ENCODE measurements at regions not wholly inside any gene's neighbourhood (a gene's known extent, or its start where the extent isn't known, plus 50 kb on each side); places are given as distances from the start of the nearest gene placed in this dataset.

DNA sequence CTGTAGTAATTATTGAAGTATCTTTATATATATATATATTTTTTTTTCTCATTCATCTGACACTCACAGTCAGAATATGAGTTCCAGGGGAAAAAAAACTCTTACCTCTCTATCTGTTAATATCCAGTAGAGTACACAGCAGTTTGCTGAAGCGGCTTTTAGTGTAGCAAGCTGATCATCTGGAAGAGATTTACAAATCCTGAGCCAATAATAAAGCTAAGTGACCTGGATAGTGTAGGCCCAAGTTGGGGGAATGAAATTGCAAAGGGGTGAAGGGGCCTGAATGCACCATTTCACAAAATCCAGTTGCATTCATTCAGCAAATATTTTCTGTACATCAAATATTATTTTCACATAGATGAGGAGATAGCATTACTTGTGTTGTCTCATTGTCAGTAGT is 234.6 kb upstream of the FLRT2 start (continued):
- TF ChIP-seq, protein P1, sequence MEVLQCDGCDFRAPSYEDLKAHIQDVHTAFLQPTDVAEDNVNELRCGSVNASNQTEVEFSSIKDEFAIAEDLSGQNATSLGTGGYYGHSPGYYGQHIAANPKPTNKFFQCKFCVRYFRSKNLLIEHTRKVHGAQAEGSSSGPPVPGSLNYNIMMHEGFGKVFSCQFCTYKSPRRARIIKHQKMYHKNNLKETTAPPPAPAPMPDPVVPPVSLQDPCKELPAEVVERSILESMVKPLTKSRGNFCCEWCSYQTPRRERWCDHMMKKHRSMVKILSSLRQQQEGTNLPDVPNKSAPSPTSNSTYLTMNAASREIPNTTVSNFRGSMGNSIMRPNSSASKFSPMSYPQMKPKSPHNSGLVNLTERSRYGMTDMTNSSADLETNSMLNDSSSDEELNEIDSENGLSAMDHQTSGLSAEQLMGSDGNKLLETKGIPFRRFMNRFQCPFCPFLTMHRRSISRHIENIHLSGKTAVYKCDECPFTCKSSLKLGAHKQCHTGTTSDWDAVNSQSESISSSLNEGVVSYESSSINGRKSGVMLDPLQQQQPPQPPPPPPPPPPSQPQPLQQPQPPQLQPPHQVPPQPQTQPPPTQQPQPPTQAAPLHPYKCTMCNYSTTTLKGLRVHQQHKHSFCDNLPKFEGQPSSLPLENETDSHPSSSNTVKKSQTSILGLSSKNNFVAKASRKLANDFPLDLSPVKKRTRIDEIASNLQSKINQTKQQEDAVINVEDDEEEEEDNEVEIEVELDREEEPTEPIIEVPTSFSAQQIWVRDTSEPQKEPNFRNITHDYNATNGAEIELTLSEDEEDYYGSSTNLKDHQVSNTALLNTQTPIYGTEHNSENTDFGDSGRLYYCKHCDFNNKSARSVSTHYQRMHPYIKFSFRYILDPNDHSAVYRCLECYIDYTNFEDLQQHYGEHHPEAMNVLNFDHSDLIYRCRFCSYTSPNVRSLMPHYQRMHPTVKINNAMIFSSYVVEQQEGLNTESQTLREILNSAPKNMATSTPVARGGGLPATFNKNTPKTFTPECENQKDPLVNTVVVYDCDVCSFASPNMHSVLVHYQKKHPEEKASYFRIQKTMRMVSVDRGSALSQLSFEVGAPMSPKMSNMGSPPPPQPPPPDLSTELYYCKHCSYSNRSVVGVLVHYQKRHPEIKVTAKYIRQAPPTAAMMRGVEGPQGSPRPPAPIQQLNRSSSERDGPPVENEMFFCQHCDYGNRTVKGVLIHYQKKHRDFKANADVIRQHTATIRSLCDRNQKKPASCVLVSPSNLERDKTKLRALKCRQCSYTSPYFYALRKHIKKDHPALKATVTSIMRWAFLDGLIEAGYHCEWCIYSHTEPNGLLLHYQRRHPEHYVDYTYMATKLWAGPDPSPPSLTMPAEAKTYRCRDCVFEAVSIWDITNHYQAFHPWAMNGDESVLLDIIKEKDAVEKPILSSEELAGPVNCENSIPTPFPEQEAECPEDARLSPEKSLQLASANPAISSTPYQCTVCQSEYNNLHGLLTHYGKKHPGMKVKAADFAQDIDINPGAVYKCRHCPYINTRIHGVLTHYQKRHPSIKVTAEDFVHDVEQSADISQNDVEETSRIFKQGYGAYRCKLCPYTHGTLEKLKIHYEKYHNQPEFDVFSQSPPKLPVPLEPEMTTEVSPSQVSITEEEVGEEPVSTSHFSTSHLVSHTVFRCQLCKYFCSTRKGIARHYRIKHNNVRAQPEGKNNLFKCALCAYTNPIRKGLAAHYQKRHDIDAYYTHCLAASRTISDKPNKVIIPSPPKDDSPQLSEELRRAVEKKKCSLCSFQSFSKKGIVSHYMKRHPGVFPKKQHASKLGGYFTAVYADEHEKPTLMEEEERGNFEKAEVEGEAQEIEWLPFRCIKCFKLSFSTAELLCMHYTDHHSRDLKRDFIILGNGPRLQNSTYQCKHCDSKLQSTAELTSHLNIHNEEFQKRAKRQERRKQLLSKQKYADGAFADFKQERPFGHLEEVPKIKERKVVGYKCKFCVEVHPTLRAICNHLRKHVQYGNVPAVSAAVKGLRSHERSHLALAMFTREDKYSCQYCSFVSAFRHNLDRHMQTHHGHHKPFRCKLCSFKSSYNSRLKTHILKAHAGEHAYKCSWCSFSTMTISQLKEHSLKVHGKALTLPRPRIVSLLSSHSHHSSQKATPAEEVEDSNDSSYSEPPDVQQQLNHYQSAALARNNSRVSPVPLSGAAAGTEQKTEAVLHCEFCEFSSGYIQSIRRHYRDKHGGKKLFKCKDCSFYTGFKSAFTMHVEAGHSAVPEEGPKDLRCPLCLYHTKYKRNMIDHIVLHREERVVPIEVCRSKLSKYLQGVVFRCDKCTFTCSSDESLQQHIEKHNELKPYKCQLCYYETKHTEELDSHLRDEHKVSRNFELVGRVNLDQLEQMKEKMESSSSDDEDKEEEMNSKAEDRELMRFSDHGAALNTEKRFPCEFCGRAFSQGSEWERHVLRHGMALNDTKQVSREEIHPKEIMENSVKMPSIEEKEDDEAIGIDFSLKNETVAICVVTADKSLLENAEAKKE (CRISPR knock-in tag; IDR thresholded peaks at IDR 0.05) = no peak
- TF ChIP-seq POLR2AphosphoS5 (IDR thresholded peaks at IDR 0.05; ENCODE audit: low read depth) = no peak
- TF ChIP-seq ZNF331 (CRISPR knock-in tag; IDR thresholded peaks at IDR 0.05; ENCODE audit: low read depth) = no peak
- TF ChIP-seq STAT1 (IDR thresholded peaks at IDR 0.05; ENCODE audit: unreplicated experiment) = no peak
- TF ChIP-seq, protein P2, sequence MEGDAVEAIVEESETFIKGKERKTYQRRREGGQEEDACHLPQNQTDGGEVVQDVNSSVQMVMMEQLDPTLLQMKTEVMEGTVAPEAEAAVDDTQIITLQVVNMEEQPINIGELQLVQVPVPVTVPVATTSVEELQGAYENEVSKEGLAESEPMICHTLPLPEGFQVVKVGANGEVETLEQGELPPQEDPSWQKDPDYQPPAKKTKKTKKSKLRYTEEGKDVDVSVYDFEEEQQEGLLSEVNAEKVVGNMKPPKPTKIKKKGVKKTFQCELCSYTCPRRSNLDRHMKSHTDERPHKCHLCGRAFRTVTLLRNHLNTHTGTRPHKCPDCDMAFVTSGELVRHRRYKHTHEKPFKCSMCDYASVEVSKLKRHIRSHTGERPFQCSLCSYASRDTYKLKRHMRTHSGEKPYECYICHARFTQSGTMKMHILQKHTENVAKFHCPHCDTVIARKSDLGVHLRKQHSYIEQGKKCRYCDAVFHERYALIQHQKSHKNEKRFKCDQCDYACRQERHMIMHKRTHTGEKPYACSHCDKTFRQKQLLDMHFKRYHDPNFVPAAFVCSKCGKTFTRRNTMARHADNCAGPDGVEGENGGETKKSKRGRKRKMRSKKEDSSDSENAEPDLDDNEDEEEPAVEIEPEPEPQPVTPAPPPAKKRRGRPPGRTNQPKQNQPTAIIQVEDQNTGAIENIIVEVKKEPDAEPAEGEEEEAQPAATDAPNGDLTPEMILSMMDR (conservative IDR thresholded peaks at IDR 0.05; ENCODE audit: low read depth in 2 of 2) = no peak
- no peak for TF ChIP-seq EZH2 (IDR thresholded peaks at IDR 0.05; ENCODE audit: low read depth, unreplicated experiment)
- no peak for TF ChIP-seq ZNF114 (CRISPR knock-in tag; IDR thresholded peaks at IDR 0.05)

DNA sequence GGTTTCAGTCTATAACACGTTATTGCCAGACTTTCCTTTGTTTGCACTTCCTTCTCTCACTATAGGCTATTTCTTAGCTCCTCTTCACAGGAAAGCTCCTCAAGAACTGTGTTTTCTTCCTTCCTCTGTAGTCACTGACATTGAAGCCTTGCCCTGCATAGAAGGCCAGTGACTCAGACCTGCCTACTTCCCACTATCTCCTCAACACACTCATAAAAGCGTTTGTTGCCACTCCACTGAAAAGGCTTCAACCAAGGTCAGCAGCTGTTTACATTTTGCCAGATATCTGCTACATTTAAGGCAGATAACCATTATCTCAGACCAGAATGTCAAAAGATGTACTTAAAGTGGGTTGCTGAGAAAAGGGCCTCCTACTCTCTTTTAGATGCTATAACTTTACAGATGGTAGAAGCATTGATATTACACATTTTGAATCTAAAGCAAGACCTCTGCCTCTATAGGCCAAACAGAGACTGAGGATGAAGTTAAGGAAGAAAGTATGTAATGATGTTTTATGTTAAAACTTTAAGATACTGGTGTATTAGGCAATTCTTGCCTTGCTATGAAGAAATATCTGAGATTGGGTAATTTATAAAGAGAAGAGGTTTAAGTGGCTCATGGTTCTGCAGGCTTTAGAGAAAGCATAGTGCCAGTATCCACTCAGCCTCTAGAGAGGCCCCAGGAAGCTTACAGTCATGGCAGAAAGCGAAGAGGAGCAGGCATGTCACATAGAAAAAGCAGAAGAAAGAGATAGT is 233.3 kb upstream of the FLRT2 start:
- Mint-ChIP-seq H3K4me1 (no peaks in the 10 kb centered on the region), H3K36me3 (ENCODE audit: low read depth) (no peaks in the 10 kb centered on the region), H3K9me3 (no peaks in the 10 kb centered on the region), H3K4me3 (no peak overlapping the region), H3K27me3 (ENCODE audit: insufficient read depth, low read depth, poor library complexity) (no peaks in the 10 kb centered on the region), H3K27ac (no peak overlapping the region)
- H3K4me1 ChIP-seq (ENCODE audit: insufficient read depth) = no peaks in the 10 kb centered on the region
- H3K27me3 ChIP-seq (ENCODE audit: insufficient read depth) = no peaks in the 10 kb centered on the region
- no peak overlapping the region for H3K4me2 ChIP-seq
- H4K20me1 ChIP-seq (replicated peaks; ENCODE audit: insufficient read depth) = no peaks in the 10 kb centered on the region
- no peak overlapping the region for H3K4me3 ChIP-seq
- H3F3A ChIP-seq (replicated peaks; ENCODE audit: low read depth) = no peaks in the 10 kb centered on the region
- TF ChIP-seq ZNF114 (CRISPR knock-in tag; IDR thresholded peaks at IDR 0.05) = no peak
- TF ChIP-seq CREB1 (CRISPR knock-in tag; IDR thresholded peaks at IDR 0.05; ENCODE audit: low read depth) = no peak
- TF ChIP-seq STAT1 (IDR thresholded peaks at IDR 0.05; ENCODE audit: unreplicated experiment) = no peak
- DNase-seq (ENCODE audit: low spot score) (no peak), ATAC-seq (no peak)
- no peaks in the 10 kb centered on the region for H3K36me3 ChIP-seq (ENCODE audit: insufficient read depth)
- no peaks in the 10 kb centered on the region for H3K79me2 ChIP-seq (replicated peaks; ENCODE audit: insufficient read depth)
- no peak overlapping the region for H3K27ac ChIP-seq (ENCODE audit: low read depth)
- H2AFZ ChIP-seq = no peak overlapping the region
- peaks cover 11% of the 10 kb centered on the region for H3K9me2 ChIP-seq (ENCODE audit: insufficient read depth)

Data from GM23338 (cell line).